A549 (cell line): ENCODE measurements at regions not wholly inside any gene's neighbourhood (a gene's known extent, or its start where the extent isn't known, plus 50 kb on each side); places are given as distances from the start of the nearest gene placed in this dataset.

ENCODE experiments used
- ATAC-seq, 2 experiments: fragments of 200-7000 bp in 1 of 2; fragments of >200 bp in 1 of 2; cut with Nextera tagmentation in 1 of 2; cut with Tn5 transposase in 1 of 2; 3 replicates each; pipeline versions ENCODE4 v1.8.0 to v1.9.1; 2018 to 2020; ENCODE audit warnings: mild to moderate bottlenecking in 1 of 2, moderate library complexity in 1 of 2
- CTCF ChIA-PET: fragments of 300-600 bp; sonication (Branson Sonifier 250); formaldehyde crosslinking; extraction: SDS; loops from one replicate; lab custom pipeline; 2021; ENCODE audit warnings: antibody characterized with exemption, inconsistent platforms; lab: Yijun Ruan, JAX
- POLR2A ChIA-PET: fragments of 350-600 bp; formaldehyde crosslinking; extraction: SDS; loops from one replicate; lab custom pipeline; 2021; ENCODE audit warnings: antibody characterized with exemption, inconsistent platforms; lab: Yijun Ruan, JAX
- DNase-seq, 2 experiments: peaks; one replicate each; pipeline versions ENCODE4 v3.0.0 to v3.0.0-alpha.2; 2011 to 2016; ENCODE audit warnings: low read depth in 1 of 2, low spot score in 1 of 2
- FAIRE-seq: peaks from 2 replicates; lab custom pipeline; 2011; peaks lifted over from hg19 to GRCh38; lab: Jason Lieb, UNC
- H3K27ac ChIP-seq, 2 experiments: fragments of >200 bp; sonication (Bioruptor Twin); formaldehyde crosslinking; 3 replicates each; pipeline ENCODE4 v1.5.1; 2016 to 2017
- H3K4me1 ChIP-seq: fragments of >200 bp; sonication (Bioruptor Twin); formaldehyde crosslinking; 3 replicates; pipeline ENCODE4 v1.6.1; 2016
- H3K4me2 ChIP-seq: fragments of >200 bp; sonication (Bioruptor Twin); formaldehyde crosslinking; 3 replicates; pipeline ENCODE4 v1.6.1; 2016
- H3K4me3 ChIP-seq: fragments of >200 bp; sonication (Bioruptor Twin); formaldehyde crosslinking; 3 replicates; pipeline ENCODE4 v1.5.1; 2016
- H3K9me3 ChIP-seq: fragments of >200 bp; sonication (Bioruptor Twin); formaldehyde crosslinking; 3 replicates; pipeline ENCODE4 v1.6.1; 2016
- CBX2 ChIP-seq: fragments of 200-600 bp; sonication (generic); IDR thresholded peaks from 2 replicates; pipeline ENCODE4 v1.6.1; 2016; ENCODE audit warnings: low read depth, mild to moderate bottlenecking, borderline replicate concordance
- CHD4 ChIP-seq: fragments of 200-600 bp; sonication (generic); IDR thresholded peaks from 2 replicates; pipeline ENCODE4 v1.6.1; 2016; ENCODE audit warnings: antibody characterized with exemption, mild to moderate bottlenecking, borderline replicate concordance
- EHF ChIP-seq: fragments of 250-450 bp; sonication (Bioruptor Pico); IDR thresholded peaks from 2 replicates; pipeline ENCODE4 v1.5.0; 2020; ENCODE audit warnings: mild to moderate bottlenecking
- FOSL2 ChIP-seq, 2 experiments: fragments of 450-650 bp in 1 of 2; fragments of >200 bp in 1 of 2; sonication (Bioruptor Twin) in 1 of 2; formaldehyde crosslinking; IDR thresholded peaks; 2 replicates each; pipeline versions ENCODE4 v1.5.0 to v1.6.1; 2016 to 2020; ENCODE audit warnings: mild to moderate bottlenecking in 1 of 2, moderate library complexity in 1 of 2
- FOXS1 ChIP-seq: fragments of 250-450 bp; sonication (Bioruptor Pico); IDR thresholded peaks from 2 replicates; pipeline ENCODE4 v1.5.0; 2020; ENCODE audit warnings: mild to moderate bottlenecking, moderate library complexity
- HMGXB4 ChIP-seq: fragments of 250-450 bp; sonication (Bioruptor Pico); IDR thresholded peaks from 2 replicates; pipeline ENCODE4 v1.5.0; 2021; ENCODE audit warnings: mild to moderate bottlenecking, moderate library complexity, borderline replicate concordance
- MAFK ChIP-seq: fragments of 450-650 bp; IDR thresholded peaks from 2 replicates; pipeline ENCODE4 v1.6.1; 2014; ENCODE audit not compliant: partially characterized antibody
- NFE2L2 ChIP-seq: fragments of 150-350 bp; conservative IDR thresholded peaks from 2 replicates; pipeline ENCODE4 v1.6.1; 2014; ENCODE audit warnings: low read length
- NPAS2 ChIP-seq: fragments of 250-450 bp; sonication (Bioruptor Pico); IDR thresholded peaks from 2 replicates; pipeline ENCODE4 v1.8.0; 2022; ENCODE audit warnings: mild to moderate bottlenecking, moderate library complexity, borderline replicate concordance
- POLR2A ChIP-seq: IDR thresholded peaks from 2 replicates; pipeline ENCODE4 v1.6.1; 2012; ENCODE audit warnings: mild to moderate bottlenecking, low read length
- RAD21 ChIP-seq, 2 experiments: fragments of >200 bp in 1 of 2; sonication (Bioruptor Twin) in 1 of 2; formaldehyde crosslinking in 1 of 2; IDR thresholded peaks in 1 of 2; conservative IDR thresholded peaks in 1 of 2; 2 replicates in 1 of 2; 3 replicates in 1 of 2; pipeline ENCODE4 v1.6.1; 2012 to 2018; ENCODE audit warnings: inconsistent platforms in 1 of 2
- RARB ChIP-seq: fragments of 250-450 bp; sonication (Bioruptor Pico); IDR thresholded peaks from 2 replicates; pipeline ENCODE4 v1.8.0; 2021; ENCODE audit warnings: mild to moderate bottlenecking, moderate library complexity
- RCOR1 ChIP-seq: fragments of 150-350 bp; IDR thresholded peaks from 2 replicates; pipeline ENCODE4 v1.6.1; 2014; ENCODE audit warnings: antibody characterized with exemption, low read length, low read depth
- RFX5 ChIP-seq: fragments of 450-650 bp; IDR thresholded peaks from 2 replicates; pipeline ENCODE4 v1.7.1; 2014; ENCODE audit warnings: antibody characterized with exemption, mild to moderate bottlenecking, moderate library complexity
- USF2 ChIP-seq: fragments of 450-650 bp; IDR thresholded peaks from 2 replicates; pipeline ENCODE4 v1.6.1; 2014; ENCODE audit warnings: antibody characterized with exemption
- ZC3H11A ChIP-seq: fragments of 450-650 bp; IDR thresholded peaks from 2 replicates; pipeline ENCODE4 v1.6.1; 2014; ENCODE audit warnings: antibody characterized with exemption, mild to moderate bottlenecking
- ZFP36 ChIP-seq: fragments of 450-650 bp; IDR thresholded peaks from 2 replicates; pipeline ENCODE4 v1.6.1; 2014; ENCODE audit warnings: borderline replicate concordance; ENCODE audit not compliant: partially characterized antibody
- ZNF302 ChIP-seq: fragments of 250-450 bp; sonication (Bioruptor Pico); IDR thresholded peaks from 2 replicates; pipeline ENCODE4 v1.9.0; 2021; ENCODE audit warnings: inconsistent platforms, mild to moderate bottlenecking, moderate library complexity
- ZSCAN20 ChIP-seq: fragments of 250-450 bp; sonication (Bioruptor Pico); IDR thresholded peaks from 2 replicates; pipeline ENCODE4 v1.8.0; 2022; ENCODE audit warnings: mild to moderate bottlenecking, moderate library complexity
- WGBS: methylation state at CpG from one replicate; pipeline ENCODE4 v1.1.6; 2017; ENCODE audit errors: missing lambda C conversion rate; 5-methylcytosine and 5-hydroxymethylcytosine counted together
- TF ChIP-seq, protein P1 (sequence below): IDR thresholded peaks from 2 replicates; pipeline ENCODE4 v1.6.1; 2012
- TF ChIP-seq, protein P2 (sequence below): IDR thresholded peaks from 2 replicates; pipeline ENCODE4 v1.6.1; 2012; ENCODE audit warnings: low read depth, borderline replicate concordance

GRCh38 chr4:165740911-165741310 lies 132.1 kb upstream of the TLL1 start:
- 54% methylated on average over 6 of the region's 6 CpGs for WGBS
- ChIA-PET POLR2A (no interaction called here), CTCF (no interaction called here)
- no peak overlapping the region for H3K4me3 ChIP-seq
- H3K4me2 ChIP-seq, result peak overlapping the region; percentile 72
- ATAC-seq, result no peak
- TF ChIP-seq ZFP36 (no peak), ZNF302 (CRISPR knock-in tag) (no peak), ZSCAN20 (CRISPR knock-in tag) (no peak)
- H3K9me3 ChIP-seq, result no peaks in the 10 kb centered on the region
- H3K27ac ChIP-seq, result 0 out of 6 replicates have a peak overlapping the region, but pooled peaks of 1 of the 2 experiments have one; percentile 38
- DNase-seq, result no peak
- no peak for FAIRE-seq
- no peaks in the 10 kb centered on the region for H3K4me1 ChIP-seq

GRCh38 chr4:165743422-165743821 lies 129.6 kb upstream of the TLL1 start:
- H3K4me1 ChIP-seq, result no peaks in the 10 kb centered on the region
- peak overlapping the region; percentile 23 to 77 for H3K27ac ChIP-seq
- ATAC-seq (no peak), FAIRE-seq (no peak), DNase-seq (no peak)
- 56% methylated on average over 3 of the region's 3 CpGs for WGBS
- CTCF ChIA-PET, result no interaction called here
- POLR2A ChIA-PET, result no interaction called here
- no peak overlapping the region; the same call in 2 of the 3 replicates for H3K4me3 ChIP-seq
- H3K4me2 ChIP-seq, result peak overlapping the region; percentile 72
- H3K9me3 ChIP-seq, result no peaks in the 10 kb centered on the region
- no peak for TF ChIP-seq NFE2L2
- TF ChIP-seq RARB, result no peak
- peak; percentile 3 for TF ChIP-seq MAFK
- TF ChIP-seq RCOR1, result no peak

DNA sequence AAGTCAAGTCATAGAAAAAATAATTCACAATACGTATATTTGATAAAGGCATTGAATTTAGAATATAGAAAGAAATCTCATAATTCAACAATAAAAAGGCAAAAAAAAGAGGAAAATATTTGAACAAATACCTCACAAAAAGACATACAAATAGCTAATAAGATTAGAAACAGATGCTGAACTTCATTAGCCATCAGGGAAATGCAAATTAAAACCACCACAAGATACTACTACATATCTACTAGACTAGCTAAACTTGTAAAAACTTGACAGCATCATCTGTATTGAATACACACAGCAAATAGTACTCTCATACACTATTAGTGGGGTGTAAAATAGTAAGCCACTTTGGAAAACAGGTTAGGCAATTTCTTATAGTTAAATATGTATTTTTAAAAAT lies 128.7 kb upstream of the TLL1 start:
- Histone ChIP-seq H3K27ac (no peak overlapping the region), H3K9me3 (no peaks in the 10 kb centered on the region), H3K4me3 (no peak overlapping the region), H3K4me2 (no peak overlapping the region), H3K4me1 (no peaks in the 10 kb centered on the region)
- FAIRE-seq (no peak), ATAC-seq (no peak), DNase-seq (no peak)
- ChIA-PET POLR2A (no interaction called here), CTCF (no interaction called here)
- TF ChIP-seq ZC3H11A, result no peak
- no peak for TF ChIP-seq CHD4
- TF ChIP-seq CBX2, result no peak
- TF ChIP-seq RAD21 (conservative IDR thresholded peaks at IDR 0.05 in 1 of 2, IDR thresholded peaks at IDR 0.05 in 1 of 2), result no peak
- TF ChIP-seq RFX5, result no peak
- no peak for TF ChIP-seq FOXS1
- no peak for TF ChIP-seq MAFK
- TF ChIP-seq, protein P1, sequence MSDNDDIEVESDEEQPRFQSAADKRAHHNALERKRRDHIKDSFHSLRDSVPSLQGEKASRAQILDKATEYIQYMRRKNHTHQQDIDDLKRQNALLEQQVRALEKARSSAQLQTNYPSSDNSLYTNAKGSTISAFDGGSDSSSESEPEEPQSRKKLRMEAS, result no peak
- no peak for TF ChIP-seq ZSCAN20 (CRISPR knock-in tag)
- no peak for TF ChIP-seq POLR2A
- no peak for TF ChIP-seq HMGXB4
- TF ChIP-seq FOSL2 (IDR thresholded peaks at IDR 0.05), result no peak
- TF ChIP-seq FOSL2 (CRISPR knock-in tag; IDR thresholded peaks at IDR 0.05), result no peak
- no peak for TF ChIP-seq EHF (CRISPR knock-in tag)
- TF ChIP-seq, protein P2, sequence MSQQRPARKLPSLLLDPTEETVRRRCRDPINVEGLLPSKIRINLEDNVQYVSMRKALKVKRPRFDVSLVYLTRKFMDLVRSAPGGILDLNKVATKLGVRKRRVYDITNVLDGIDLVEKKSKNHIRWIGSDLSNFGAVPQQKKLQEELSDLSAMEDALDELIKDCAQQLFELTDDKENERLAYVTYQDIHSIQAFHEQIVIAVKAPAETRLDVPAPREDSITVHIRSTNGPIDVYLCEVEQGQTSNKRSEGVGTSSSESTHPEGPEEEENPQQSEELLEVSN, result no peak
- TF ChIP-seq USF2, result no peak
- no peak for TF ChIP-seq NPAS2 (CRISPR knock-in tag)
- WGBS, result 87% methylated on average over 1 of the region's 1 CpG
